NOMO-1 treated with dmso at 0.1 percent for 144 hours (cell line): ENCODE measurements at regions not wholly inside any gene's neighbourhood (a gene's known extent, or its start where the extent isn't known, plus 50 kb on each side); places are given as distances from the start of the nearest gene placed in this dataset.

Source experiments
- DNase-seq: peaks from one replicate; lab custom pipeline; 2025; ENCODE audit not compliant: unreplicated experiment; lab: John Stamatoyannopoulos, UW

- DNase-seq = no peak
Measured at GRCh38 chr3:117540597-117540996, 831.0 kb downstream of the TUSC7 start.

- DNase-seq = no peak
Measured at GRCh38 chr3:117541721-117542120, 832.1 kb downstream of the TUSC7 start.

DNA sequence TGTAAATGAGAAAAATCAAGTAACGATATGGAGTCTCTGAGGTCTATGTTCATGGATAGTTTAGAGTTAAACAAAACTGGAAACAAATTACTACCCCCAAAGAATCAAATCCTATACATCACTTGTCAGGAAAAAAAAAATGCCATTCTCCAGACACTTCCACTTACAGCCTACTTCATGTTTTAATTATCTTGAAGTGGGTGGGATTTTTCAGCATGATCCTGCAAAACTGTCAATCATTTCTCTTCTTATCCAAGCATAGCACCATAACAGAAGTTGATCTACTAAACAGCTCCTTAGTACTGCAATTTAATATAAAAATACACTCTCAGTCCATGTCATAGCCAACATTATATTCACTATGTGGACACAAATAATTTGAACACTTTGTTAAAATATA lies 833.9 kb downstream of the TUSC7 start:
- no peak for DNase-seq

DNA sequence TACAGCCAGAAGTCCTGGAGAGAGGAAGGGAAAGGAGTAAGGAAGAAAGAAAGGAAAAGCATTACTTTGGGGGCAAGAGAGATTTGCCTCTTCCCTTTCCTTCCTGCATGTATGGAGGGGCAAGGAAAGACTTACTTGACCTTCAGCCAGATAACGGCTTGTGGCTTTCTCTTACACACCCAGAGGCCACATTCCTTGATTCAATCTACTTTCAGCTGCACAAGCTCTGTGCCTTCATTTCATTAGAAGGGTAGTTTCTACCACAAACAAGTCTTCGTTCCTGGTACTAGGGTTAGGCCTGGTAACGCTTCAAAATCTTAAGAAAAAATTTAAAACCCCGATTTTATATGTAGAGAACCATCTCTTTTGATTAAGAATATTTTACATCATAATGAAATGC lies 835.9 kb downstream of the TUSC7 start:
- DNase-seq = no peak

- no peak for DNase-seq
Measured at GRCh38 chr3:117547956-117548550, 838.5 kb downstream of the TUSC7 start.

DNA sequence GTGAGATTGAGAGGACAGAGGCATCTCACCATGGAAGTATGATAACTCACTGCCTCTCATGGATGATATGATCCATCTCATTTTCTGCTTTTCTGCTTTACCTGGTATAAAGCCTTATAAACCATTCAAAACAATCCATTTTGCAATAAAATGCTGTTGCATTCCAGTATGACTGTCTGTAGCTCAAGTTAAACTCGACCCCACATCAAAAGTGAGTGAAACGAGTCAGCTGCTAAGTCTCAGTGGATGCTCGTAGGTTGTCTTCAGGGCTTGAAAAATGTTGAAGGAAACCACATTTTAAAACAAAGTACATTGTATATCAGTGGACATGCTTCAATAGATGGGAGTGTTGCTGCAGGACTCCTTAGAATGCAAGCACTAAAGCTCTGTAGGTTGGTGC lies 839.0 kb downstream of the TUSC7 start:
- no peak for DNase-seq

DNA sequence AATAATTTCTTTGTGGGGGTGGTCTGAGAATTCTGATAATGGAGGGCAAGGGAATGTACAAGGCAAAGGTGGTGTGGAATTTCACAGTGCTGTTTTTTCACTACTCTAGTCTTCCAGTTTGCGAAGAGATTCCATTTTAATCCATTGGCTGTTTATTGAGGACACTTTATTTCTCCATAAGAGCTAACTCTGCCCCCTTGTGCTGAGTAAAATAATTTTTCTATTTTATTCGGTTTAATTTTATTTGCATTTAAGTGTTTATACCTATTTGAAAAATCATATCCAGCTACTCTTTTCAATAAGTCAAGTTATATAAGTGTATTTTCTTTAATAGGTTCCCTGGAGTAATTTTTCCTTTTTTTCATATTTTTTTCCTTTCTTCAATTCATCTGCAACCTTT lies 840.1 kb downstream of the TUSC7 start:
- no peak for DNase-seq

GRCh38 chr3:117550766-117551165 lies 841.2 kb downstream of the TUSC7 start:
- no peak for DNase-seq

GRCh38 chr3:117553461-117553860 lies 843.9 kb downstream of the TUSC7 start:
- peak; percentile 63 for DNase-seq

DNA sequence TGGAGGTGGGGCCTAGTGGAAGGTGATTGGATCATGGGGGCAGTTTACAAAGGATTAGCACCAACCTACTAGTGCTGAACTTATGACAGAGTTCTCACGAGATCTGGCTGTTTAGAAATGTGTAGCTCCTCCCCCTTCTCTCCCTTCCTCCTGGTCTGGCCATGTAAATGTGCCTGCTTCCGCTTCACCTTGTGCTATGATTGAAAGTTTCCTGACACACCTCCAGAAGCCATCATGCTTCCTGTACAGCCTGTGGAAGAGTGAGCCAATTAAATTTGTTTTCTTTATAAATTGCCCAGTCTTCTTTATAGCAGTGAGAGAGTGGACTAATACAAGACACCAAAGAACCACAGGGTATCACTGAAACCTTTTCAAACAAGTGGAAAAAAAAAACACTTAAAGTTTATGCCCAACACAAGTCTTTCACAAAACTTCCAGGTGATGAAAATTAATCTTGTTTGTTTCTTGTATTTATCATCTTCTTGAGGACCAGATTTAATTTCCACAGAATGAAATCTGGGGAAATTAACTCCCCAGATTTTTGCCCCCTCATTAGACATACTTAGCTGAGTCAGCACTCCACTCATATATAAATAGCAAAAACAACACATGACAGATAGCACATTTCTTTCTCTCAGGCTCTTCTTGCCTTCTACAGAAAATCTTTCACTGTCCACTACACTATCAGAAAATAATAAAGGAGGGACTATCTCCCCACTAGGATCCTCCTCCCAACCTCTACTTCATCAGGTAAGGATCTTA lies 847.2 kb downstream of the TUSC7 start:
- DNase-seq = no peak

GRCh38 chr3:117557464-117558090 lies 848.0 kb downstream of the TUSC7 start:
- DNase-seq = no peak

- DNase-seq = no peak
Measured at GRCh38 chr3:117558681-117559080, 849.1 kb downstream of the TUSC7 start.

GRCh38 chr3:117562000-117562399 lies 852.4 kb downstream of the TUSC7 start:
- no peak for DNase-seq

GRCh38 chr3:117563063-117563462 lies 853.5 kb downstream of the TUSC7 start:
- no peak for DNase-seq

DNA sequence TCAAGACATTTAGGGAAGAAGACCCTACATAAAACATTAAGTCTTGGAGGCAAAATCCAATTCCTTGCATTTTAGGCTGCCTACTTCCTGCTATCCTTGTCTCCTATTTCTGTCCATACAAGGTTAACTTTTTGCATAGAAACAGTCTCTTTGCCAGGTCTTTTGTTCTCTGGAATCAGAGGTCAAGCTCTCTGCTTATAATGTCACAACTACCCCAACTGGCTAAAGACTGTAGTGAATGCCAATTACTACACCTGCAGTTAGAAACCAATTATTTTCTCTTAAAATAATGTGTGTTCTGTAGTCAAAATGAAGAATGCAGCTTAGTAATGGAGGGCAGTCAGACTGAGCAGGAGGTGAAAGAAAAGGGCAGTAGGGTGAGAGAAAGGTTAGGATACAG lies 856.2 kb downstream of the TUSC7 start:
- no peak for DNase-seq

GRCh38 chr3:117566926-117567325 lies 857.3 kb downstream of the TUSC7 start:
- peak; percentile 26 for DNase-seq

GRCh38 chr3:117567382-117567781 lies 857.8 kb downstream of the TUSC7 start:
- DNase-seq = no peak

DNA sequence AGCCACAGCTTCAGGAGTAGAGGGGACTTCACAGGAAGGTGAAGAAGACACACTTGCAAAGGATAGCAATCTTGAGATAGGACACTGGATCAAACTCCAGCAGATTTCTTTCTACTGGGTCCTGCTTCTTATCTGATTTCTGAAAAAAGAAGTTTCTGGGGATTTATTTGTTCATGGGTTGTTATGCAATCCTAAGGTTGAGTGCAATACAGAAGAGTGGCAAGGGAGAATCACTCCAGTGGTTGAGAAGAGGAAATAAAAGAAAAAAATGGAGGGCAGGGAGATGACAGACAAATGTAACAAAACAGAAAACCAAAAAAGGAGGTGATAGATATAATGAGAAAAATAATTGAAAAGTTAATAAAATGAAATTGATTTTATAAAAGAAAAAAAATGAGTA lies 858.3 kb downstream of the TUSC7 start:
- DNase-seq = no peak

GRCh38 chr3:117572786-117573185 lies 863.2 kb downstream of the TUSC7 start:
- no peak for DNase-seq

DNA sequence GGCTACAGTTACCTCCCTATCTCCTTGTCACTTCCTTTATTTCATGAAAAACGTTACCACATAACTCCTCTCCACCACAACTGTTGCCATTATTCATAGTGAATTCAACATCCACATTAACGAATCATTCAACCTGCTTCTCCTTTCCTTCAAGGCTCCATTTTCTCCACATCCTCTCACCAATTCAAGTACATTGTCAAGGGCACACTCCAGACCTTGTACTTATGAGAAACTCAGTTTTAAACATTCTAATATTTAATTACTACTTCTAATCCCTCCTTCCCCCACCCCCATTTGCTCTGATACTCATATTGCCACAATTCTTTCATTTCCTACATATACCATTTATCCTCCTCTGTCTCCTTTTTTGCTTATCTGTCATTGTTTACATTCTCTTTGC lies 871.2 kb downstream of the TUSC7 start:
- DNase-seq = no peak

- DNase-seq = no peak
Measured at GRCh38 chr3:117586161-117586560, 876.6 kb downstream of the TUSC7 start.

- DNase-seq = no peak
Measured at GRCh38 chr3:117587416-117587815, 877.8 kb downstream of the TUSC7 start.
